OCI-LY1 (cell line): ENCODE measurements at regions not wholly inside any gene's neighbourhood (a gene's known extent, or its start where the extent isn't known, plus 50 kb on each side); places are given as distances from the start of the nearest gene placed in this dataset.

Experiments
- CTCF ChIP-seq: fragments of 200-600 bp; sonication (generic), shearing (Covaris generic); IDR thresholded peaks from 2 replicates; pipeline ENCODE4 v1.5.1; 2017; ENCODE audit warnings: mild to moderate bottlenecking, antibody characterized with exemption, low read length, moderate library complexity, mixed read lengths
- EZH2 ChIP-seq: fragments of 200-600 bp; sonication (generic), shearing (Covaris generic); IDR thresholded peaks from 2 replicates; pipeline ENCODE4 v1.8.0; 2017; ENCODE audit warnings: borderline replicate concordance, mixed run types, mild to moderate bottlenecking, antibody characterized with exemption, low read length, moderate library complexity, mixed read lengths

DNA sequence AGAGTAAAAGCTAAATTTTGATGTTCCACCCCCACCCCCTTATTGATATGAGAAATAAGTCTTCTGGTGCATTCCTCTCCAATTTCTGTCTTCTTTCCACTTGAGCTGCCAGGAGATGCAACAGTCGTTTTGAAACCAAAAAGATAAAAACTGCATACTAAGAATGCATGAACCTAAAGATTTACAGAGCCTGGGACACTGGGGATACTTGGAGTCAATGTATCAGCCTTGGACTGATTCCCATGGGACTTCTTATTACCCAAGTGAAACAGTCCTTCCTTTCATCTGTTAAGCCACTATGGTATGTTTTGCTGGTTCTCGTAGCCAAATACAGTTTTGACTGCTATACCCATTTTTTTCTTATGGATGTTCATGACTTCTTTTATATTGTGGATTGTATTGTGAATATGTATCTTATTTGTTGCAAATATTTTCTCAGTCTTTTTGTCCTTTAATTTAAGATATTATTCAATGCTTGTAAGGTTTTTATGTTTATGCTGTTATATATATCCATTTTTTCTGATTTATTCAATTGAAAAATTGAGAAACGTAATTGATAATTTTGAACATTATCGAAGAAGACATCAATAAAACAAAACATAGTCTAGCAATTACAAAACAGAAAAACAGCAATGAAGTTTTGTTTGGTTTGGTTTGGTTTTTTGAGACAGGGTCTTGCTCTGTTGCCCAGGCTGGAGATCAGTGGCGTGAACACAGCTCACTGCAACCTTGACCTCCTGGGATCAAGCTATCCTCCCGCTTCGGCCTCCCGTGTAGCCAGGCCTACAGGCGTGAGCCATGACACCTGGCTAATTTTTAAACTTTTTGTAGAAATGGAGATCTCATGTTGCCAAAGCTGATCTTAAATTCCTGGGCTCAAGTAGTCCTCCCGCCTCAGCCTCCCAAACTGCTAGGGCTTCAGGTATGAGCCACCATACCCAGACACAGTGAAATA, 85.4 kb upstream of the ETV6 start:
- no peak for TF ChIP-seq CTCF
- TF ChIP-seq EZH2 = no peak
